Activated T-helper 2 cell treated with anti-CD3 and anti-CD28 coated beads, Interferon-gamma antibody, Interleukin-2, Interleukin-4, amounts not matched to agents 10 μg/mL and 5 μg/mL and 100 μg/mL, durations not matched to agents 14 hours and 24 hours and 36 hours (primary cell): ENCODE measurements at regions not wholly inside any gene's neighbourhood (a gene's known extent, or its start where the extent isn't known, plus 50 kb on each side); places are given as distances from the start of the nearest gene placed in this dataset.

Experiments
- DNase-seq: peaks from one replicate; pipeline ENCODE4 v3.0.0; 2021; ENCODE audit warnings: low spot score
- H3K27ac Mint-ChIP-seq: one replicate; pipeline ENCODE4 v1.8.0; 2021; ENCODE audit warnings: mixed read lengths
- H3K27me3 Mint-ChIP-seq: one replicate; pipeline ENCODE4 v1.8.0; 2021; ENCODE audit warnings: low read depth, mixed read lengths
- H3K36me3 Mint-ChIP-seq: one replicate; pipeline ENCODE4 v1.8.0; 2021; ENCODE audit warnings: low read depth, mixed read lengths
- H3K4me1 Mint-ChIP-seq: one replicate; pipeline ENCODE4 v1.8.0; 2021; ENCODE audit warnings: low read depth, mixed read lengths
- H3K4me3 Mint-ChIP-seq: one replicate; pipeline ENCODE4 v1.8.0; 2021; ENCODE audit warnings: low read depth, mild to moderate bottlenecking, moderate library complexity, mixed read lengths
- H3K9me3 Mint-ChIP-seq: one replicate; pipeline ENCODE4 v1.8.0; 2021; ENCODE audit warnings: mixed read lengths
- intact Hi-C: fragments of 100-400 bp; cut with micrococcal nuclease; formaldehyde crosslinking; loops from one replicate; pipeline ENCODE4 v1.15.1; 2023

- Mint-ChIP-seq H3K27me3 (peaks cover 4% of the 10 kb centered on the region), H3K4me1 (peaks cover 11% of the 10 kb centered on the region), H3K27ac (no peak overlapping the region), H3K36me3 (peaks cover 4% of the 10 kb centered on the region), H3K4me3 (no peak overlapping the region), H3K9me3 (peaks cover 5% of the 10 kb centered on the region)
- intact Hi-C loops: no loop called here
- no peak for DNase-seq
Measured at GRCh38 chr5:96288845-96289185, 144.2 kb downstream of the PCSK1 start.

- H3K9me3 Mint-ChIP-seq: peaks cover 5% of the 10 kb centered on the region
- H3K4me3 Mint-ChIP-seq: no peak overlapping the region
- no peak for DNase-seq
- peaks cover 4% of the 10 kb centered on the region for H3K27me3 Mint-ChIP-seq
- peaks cover 4% of the 10 kb centered on the region for H3K36me3 Mint-ChIP-seq
- intact Hi-C loops: no loop called here
- peaks cover 11% of the 10 kb centered on the region for H3K4me1 Mint-ChIP-seq
- H3K27ac Mint-ChIP-seq: no peak overlapping the region
Measured at GRCh38 chr5:96288166-96288844, 144.7 kb downstream of the PCSK1 start.

- Mint-ChIP-seq H3K4me3 (no peak overlapping the region), H3K27ac (no peak overlapping the region), H3K27me3 (peaks cover 4% of the 10 kb centered on the region), H3K36me3 (peaks cover 4% of the 10 kb centered on the region), H3K4me1 (peaks cover 11% of the 10 kb centered on the region), H3K9me3 (peaks cover 5% of the 10 kb centered on the region)
- intact Hi-C loops: no loop called here
- DNase-seq: no peak
Measured at GRCh38 chr5:96287136-96287535, 145.9 kb downstream of the PCSK1 start.

GRCh38 chr5:96285823-96286222 lies 147.2 kb downstream of the PCSK1 start:
- Mint-ChIP-seq H3K27ac (no peak overlapping the region), H3K9me3 (peaks cover 13% of the 10 kb centered on the region), H3K36me3 (peaks cover 4% of the 10 kb centered on the region), H3K4me3 (no peak overlapping the region), H3K27me3 (peaks cover 2% of the 10 kb centered on the region), H3K4me1 (peaks cover 20% of the 10 kb centered on the region)
- DNase-seq: no peak
- intact Hi-C loops: no loop called here

- intact Hi-C loops: loop anchor here (5.0 kb wide), 2 partner anchors 252 to 323 kb away; partner anchors contain the start of gene ELL2
- no peak overlapping the region for H3K4me3 Mint-ChIP-seq
- H3K36me3 Mint-ChIP-seq: peaks cover 4% of the 10 kb centered on the region
Measured at GRCh38 chr5:96284727-96285389, 148.2 kb downstream of the PCSK1 start.

GRCh38 chr5:96283589-96283988 lies 149.5 kb downstream of the PCSK1 start:
- Mint-ChIP-seq H3K9me3 (peaks cover 8% of the 10 kb centered on the region), H3K27ac (no peak overlapping the region), H3K27me3 (peaks cover 2% of the 10 kb centered on the region), H3K36me3 (no peaks in the 10 kb centered on the region), H3K4me3 (no peak overlapping the region), H3K4me1 (peaks cover 25% of the 10 kb centered on the region)
- intact Hi-C loops: loop anchor here (5.0 kb wide), 2 partner anchors 254 to 321 kb away; partner anchors contain the start of gene ELL2
- no peak for DNase-seq

More at GRCh38 chr5:96284727-96285389, 148.2 kb downstream of the PCSK1 start:
- peaks cover 13% of the 10 kb centered on the region for H3K9me3 Mint-ChIP-seq
- H3K27me3 Mint-ChIP-seq: peaks cover 2% of the 10 kb centered on the region
- no peak for DNase-seq
- peaks cover 30% of the 10 kb centered on the region for H3K4me1 Mint-ChIP-seq
- H3K27ac Mint-ChIP-seq: no peak overlapping the region

- Mint-ChIP-seq H3K27me3 (peaks cover 2% of the 10 kb centered on the region), H3K4me3 (no peak overlapping the region), H3K9me3 (peaks cover 8% of the 10 kb centered on the region), H3K27ac (no peak overlapping the region), H3K4me1 (peaks cover 25% of the 10 kb centered on the region), H3K36me3 (no peaks in the 10 kb centered on the region)
- no peak for DNase-seq
- intact Hi-C loops: loop anchor here (5.0 kb wide), 2 partner anchors 255 to 320 kb away; partner anchors contain the start of gene ELL2
Measured at GRCh38 chr5:96282020-96282419, 151.0 kb downstream of the PCSK1 start.

GRCh38 chr5:96280946-96281393 lies 152.1 kb downstream of the PCSK1 start:
- intact Hi-C loops: loop anchor here (1.0 to 5.0 kb wide), 10 partner anchors 22 to 690 kb away; partner anchors contain the start of gene ELL2
- no peak overlapping the region for H3K4me3 Mint-ChIP-seq
- no peak for DNase-seq
- peak overlapping the region; percentile 47 for H3K27ac Mint-ChIP-seq
- H3K27me3 Mint-ChIP-seq: peaks cover 2% of the 10 kb centered on the region
- peaks cover 8% of the 10 kb centered on the region for H3K9me3 Mint-ChIP-seq
- H3K36me3 Mint-ChIP-seq: no peaks in the 10 kb centered on the region
- H3K4me1 Mint-ChIP-seq: peaks cover 25% of the 10 kb centered on the region

- Mint-ChIP-seq H3K9me3 (peaks cover 8% of the 10 kb centered on the region), H3K36me3 (no peaks in the 10 kb centered on the region), H3K27ac (peak overlapping the region; percentile 47), H3K4me1 (peaks cover 25% of the 10 kb centered on the region), H3K27me3 (peaks cover 2% of the 10 kb centered on the region), H3K4me3 (no peak overlapping the region)
- intact Hi-C loops: loop anchor here (1.0 to 5.0 kb wide), 10 partner anchors 21 to 689 kb away; partner anchors contain the start of gene ELL2
- no peak for DNase-seq
Measured at GRCh38 chr5:96279801-96280542, 153.1 kb downstream of the PCSK1 start.

GRCh38 chr5:96278981-96279380 lies 154.1 kb downstream of the PCSK1 start:
- Mint-ChIP-seq H3K9me3 (peaks cover 8% of the 10 kb centered on the region), H3K36me3 (no peaks in the 10 kb centered on the region), H3K27me3 (peaks cover 4% of the 10 kb centered on the region), H3K4me1 (peaks cover 21% of the 10 kb centered on the region), H3K27ac (no peak overlapping the region), H3K4me3 (no peak overlapping the region)
- no peak for DNase-seq
- intact Hi-C loops: no loop called here

GRCh38 chr5:96275051-96275450 lies 158.0 kb downstream of the PCSK1 start:
- intact Hi-C loops: no loop called here
- Mint-ChIP-seq H3K4me1 (peaks cover 5% of the 10 kb centered on the region), H3K4me3 (no peak overlapping the region)

GRCh38 chr5:96265487-96265886 lies 167.6 kb downstream of the PCSK1 start:
- Mint-ChIP-seq H3K4me1 (no peaks in the 10 kb centered on the region), H3K27ac (no peak overlapping the region), H3K4me3 (no peak overlapping the region), H3K9me3 (peaks cover 38% of the 10 kb centered on the region), H3K27me3 (no peaks in the 10 kb centered on the region), H3K36me3 (peaks cover 5% of the 10 kb centered on the region)
- DNase-seq: no peak
- intact Hi-C loops: no loop called here

More at GRCh38 chr5:96275051-96275450, 158.0 kb downstream of the PCSK1 start:
- no peaks in the 10 kb centered on the region for H3K36me3 Mint-ChIP-seq
- H3K27me3 Mint-ChIP-seq: peaks cover 4% of the 10 kb centered on the region
- no peak overlapping the region for H3K27ac Mint-ChIP-seq
- peaks cover 5% of the 10 kb centered on the region for H3K9me3 Mint-ChIP-seq
- DNase-seq: no peak
